Lower lobe of right lung (tissue), 2 donors: ENCODE measurements at regions not wholly inside any gene's neighbourhood (a gene's known extent, or its start where the extent isn't known, plus 50 kb on each side); places are given as distances from the start of the nearest gene placed in this dataset.

ENCODE experiments used
- ATAC-seq, 2 donors: fragments of 200-7000 bp; cut with Tn5 transposase; one replicate each; pipeline ENCODE4 v1.9.1; 2020 to 2022; ENCODE audit warnings: mild to moderate bottlenecking in 2 of 2, moderate library complexity in 2 of 2
- DNase-seq: peaks from one replicate; pipeline ENCODE4 v3.0.0-alpha.2; 2020
- H3K27ac ChIP-seq: fragments of 200-600 bp; one replicate; pipeline ENCODE4 v1.8.0; 2022
- H3K27me3 ChIP-seq: fragments of 200-600 bp; one replicate; pipeline ENCODE4 v1.8.0; 2022; ENCODE audit warnings: low read depth
- H3K36me3 ChIP-seq: fragments of 200-600 bp; one replicate; pipeline ENCODE4 v1.8.0; 2022; ENCODE audit warnings: mild to moderate bottlenecking
- H3K4me1 ChIP-seq: fragments of 200-600 bp; one replicate; pipeline ENCODE4 v1.8.0; 2022
- H3K4me3 ChIP-seq: fragments of 200-600 bp; one replicate; pipeline ENCODE4 v1.8.0; 2022; ENCODE audit warnings: mild to moderate bottlenecking
- H3K9me3 ChIP-seq: fragments of 200-600 bp; one replicate; pipeline ENCODE4 v1.8.0; 2022
- intact Hi-C: fragments of 100-400 bp; cut with DNase I; formaldehyde crosslinking; loops from one replicate; pipeline ENCODE4 v1.11.0; 2022
- TF ChIP-seq, protein P1 (sequence below): fragments of 200-600 bp; IDR thresholded peaks from one replicate; pipeline ENCODE4 v1.8.0; 2022; ENCODE audit warnings: antibody characterized with exemption, mild to moderate bottlenecking
- donor health status: DM: no; HTN: yes; CAD: no; lungs with severe emphysema.

DNA sequence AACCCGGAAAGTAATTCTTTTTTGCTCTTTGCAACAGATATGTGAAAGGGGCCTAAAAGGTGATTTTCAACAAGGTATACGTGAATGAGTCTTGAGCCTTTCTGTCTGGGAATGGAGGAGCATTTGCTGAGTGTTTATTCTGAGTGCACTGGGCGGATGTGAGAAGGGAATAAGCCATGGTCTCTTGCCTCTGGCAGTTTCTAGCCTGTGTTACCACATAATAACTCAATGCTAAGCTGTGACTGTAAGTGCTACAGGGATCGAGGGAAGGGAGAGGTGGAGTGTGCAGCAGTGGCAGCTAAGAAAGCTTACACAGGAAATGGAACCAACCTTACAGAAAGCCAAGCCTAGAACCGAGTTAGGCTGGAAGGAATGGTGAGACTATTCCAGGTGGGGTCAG is 444.3 kb downstream of the SLC4A3 start:
- Histone ChIP-seq H3K36me3 (no peaks in the 10 kb centered on the region), H3K27me3 (no peaks in the 10 kb centered on the region), H3K27ac (no peak overlapping the region), H3K4me3 (no peak overlapping the region), H3K4me1 (no peaks in the 10 kb centered on the region), H3K9me3 (no peaks in the 10 kb centered on the region)
- DNase-seq = no peak
- intact Hi-C loops = no loop called here
- ATAC-seq = no peak
- TF ChIP-seq, protein P1, sequence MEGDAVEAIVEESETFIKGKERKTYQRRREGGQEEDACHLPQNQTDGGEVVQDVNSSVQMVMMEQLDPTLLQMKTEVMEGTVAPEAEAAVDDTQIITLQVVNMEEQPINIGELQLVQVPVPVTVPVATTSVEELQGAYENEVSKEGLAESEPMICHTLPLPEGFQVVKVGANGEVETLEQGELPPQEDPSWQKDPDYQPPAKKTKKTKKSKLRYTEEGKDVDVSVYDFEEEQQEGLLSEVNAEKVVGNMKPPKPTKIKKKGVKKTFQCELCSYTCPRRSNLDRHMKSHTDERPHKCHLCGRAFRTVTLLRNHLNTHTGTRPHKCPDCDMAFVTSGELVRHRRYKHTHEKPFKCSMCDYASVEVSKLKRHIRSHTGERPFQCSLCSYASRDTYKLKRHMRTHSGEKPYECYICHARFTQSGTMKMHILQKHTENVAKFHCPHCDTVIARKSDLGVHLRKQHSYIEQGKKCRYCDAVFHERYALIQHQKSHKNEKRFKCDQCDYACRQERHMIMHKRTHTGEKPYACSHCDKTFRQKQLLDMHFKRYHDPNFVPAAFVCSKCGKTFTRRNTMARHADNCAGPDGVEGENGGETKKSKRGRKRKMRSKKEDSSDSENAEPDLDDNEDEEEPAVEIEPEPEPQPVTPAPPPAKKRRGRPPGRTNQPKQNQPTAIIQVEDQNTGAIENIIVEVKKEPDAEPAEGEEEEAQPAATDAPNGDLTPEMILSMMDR = no peak

GRCh38 chr2:220072669-220073220 is 445.3 kb downstream of the SLC4A3 start:
- TF ChIP-seq, protein P1 = no peak
- Histone ChIP-seq H3K27me3 (no peaks in the 10 kb centered on the region), H3K9me3 (no peaks in the 10 kb centered on the region), H3K4me3 (no peak overlapping the region), H3K27ac (no peak overlapping the region), H3K36me3 (no peaks in the 10 kb centered on the region), H3K4me1 (no peaks in the 10 kb centered on the region)
- intact Hi-C loops = no loop called here
- DNase-seq (no peak), ATAC-seq (no peak)

- H3K4me1 ChIP-seq = no peaks in the 10 kb centered on the region
- H3K9me3 ChIP-seq = no peaks in the 10 kb centered on the region
- intact Hi-C loops = no loop called here
- H3K4me3 ChIP-seq = no peak overlapping the region
- no peak for DNase-seq
- no peak overlapping the region for H3K27ac ChIP-seq
- TF ChIP-seq, protein P1 = no peak
- H3K27me3 ChIP-seq = no peaks in the 10 kb centered on the region
- no peak for ATAC-seq
- no peaks in the 10 kb centered on the region for H3K36me3 ChIP-seq
Observed at GRCh38 chr2:220075835-220076234, 448.4 kb downstream of the SLC4A3 start.

- H3K9me3 ChIP-seq = no peaks in the 10 kb centered on the region
- no peaks in the 10 kb centered on the region for H3K4me1 ChIP-seq
- H3K27ac ChIP-seq = no peak overlapping the region
- H3K4me3 ChIP-seq = no peak overlapping the region
- DNase-seq (no peak), ATAC-seq (no peak)
- TF ChIP-seq, protein P1 = no peak
- H3K36me3 ChIP-seq = no peaks in the 10 kb centered on the region
- no peaks in the 10 kb centered on the region for H3K27me3 ChIP-seq
- intact Hi-C loops = no loop called here
Observed at GRCh38 chr2:220076734-220077133, 449.3 kb downstream of the SLC4A3 start.

- TF ChIP-seq, protein P1 = no peak
- H3K27ac ChIP-seq = no peak overlapping the region
- intact Hi-C loops = no loop called here
- DNase-seq (no peak), ATAC-seq (no peak)
- no peaks in the 10 kb centered on the region for H3K9me3 ChIP-seq
- H3K36me3 ChIP-seq = no peaks in the 10 kb centered on the region
- H3K27me3 ChIP-seq = no peaks in the 10 kb centered on the region
- H3K4me1 ChIP-seq = no peaks in the 10 kb centered on the region
- H3K4me3 ChIP-seq = no peak overlapping the region
Observed at GRCh38 chr2:220077488-220077887, 450.1 kb downstream of the SLC4A3 start.

- DNase-seq (no peak), ATAC-seq (no peak)
- TF ChIP-seq, protein P1 = no peak
- Histone ChIP-seq H3K27me3 (no peaks in the 10 kb centered on the region), H3K4me1 (no peaks in the 10 kb centered on the region), H3K9me3 (no peaks in the 10 kb centered on the region), H3K27ac (no peak overlapping the region), H3K36me3 (no peaks in the 10 kb centered on the region), H3K4me3 (no peak overlapping the region)
- intact Hi-C loops = no loop called here
Observed at GRCh38 chr2:220078439-220078838, 451.0 kb downstream of the SLC4A3 start.
